MM.1S (cell line): ENCODE measurements at regions not wholly inside any gene's neighbourhood (a gene's known extent, or its start where the extent isn't known, plus 50 kb on each side); places are given as distances from the start of the nearest gene placed in this dataset.

Experiments used
- DNase-seq: peaks from one replicate; pipeline ENCODE4 v3.0.0-alpha.2; 2015
- H2AFZ ChIP-seq: fragments of 300-600 bp; sonication (generic); 2 replicates; pipeline ENCODE4 v1.6.0; 2016; ENCODE audit warnings: antibody characterized with exemption, low read length
- H3F3A ChIP-seq: fragments of 300-600 bp; sonication (generic); 2 replicates; pipeline ENCODE4 v1.6.1; 2016; ENCODE audit warnings: mild to moderate bottlenecking, antibody characterized with exemption, low read length, moderate library complexity, mixed read lengths; ENCODE audit not compliant: insufficient read depth
- H3K27ac ChIP-seq: fragments of 300-600 bp; sonication (generic); 2 replicates; pipeline ENCODE4 v1.5.1; 2016; ENCODE audit warnings: mild to moderate bottlenecking, low read length
- H3K27me3 ChIP-seq: fragments of 300-600 bp; sonication (generic); replicated peaks from 2 replicates; pipeline ENCODE4 v1.6.0; 2016; ENCODE audit warnings: low read length; ENCODE audit not compliant: insufficient read depth
- H3K36me3 ChIP-seq: fragments of 300-600 bp; sonication (generic); replicated peaks from 2 replicates; pipeline ENCODE4 v1.6.1; 2016; ENCODE audit warnings: mild to moderate bottlenecking, low read length, mixed read lengths; ENCODE audit not compliant: insufficient read depth
- H3K4me1 ChIP-seq: fragments of 300-600 bp; sonication (generic); 2 replicates; pipeline ENCODE4 v1.6.1; 2016; ENCODE audit warnings: low read length, mixed read lengths
- H3K4me2 ChIP-seq: fragments of 300-600 bp; sonication (generic); 2 replicates; pipeline ENCODE4 v1.6.0; 2016; ENCODE audit warnings: low read depth, low read length
- H3K4me3 ChIP-seq: fragments of 300-600 bp; sonication (generic); 2 replicates; pipeline ENCODE4 v1.5.1; 2016; ENCODE audit warnings: low read length, mixed read lengths
- H3K79me2 ChIP-seq: fragments of 300-600 bp; sonication (generic); 2 replicates; pipeline ENCODE4 v1.6.1; 2016; ENCODE audit warnings: mixed run types, low read length, mixed read lengths
- H3K9ac ChIP-seq: fragments of 300-600 bp; sonication (generic); 2 replicates; pipeline ENCODE4 v1.6.1; 2016; ENCODE audit warnings: low read length, mixed read lengths
- H3K9me2 ChIP-seq: fragments of 300-600 bp; sonication (generic); replicated peaks from 2 replicates; pipeline ENCODE4 v1.6.1; 2016; ENCODE audit warnings: mild to moderate bottlenecking, low read length, mixed read lengths; ENCODE audit not compliant: insufficient read depth
- H3K9me3 ChIP-seq: fragments of 300-600 bp; sonication (generic); replicated peaks from 2 replicates; pipeline ENCODE4 v1.6.1; 2016; ENCODE audit warnings: mild to moderate bottlenecking, low read length, mixed read lengths; ENCODE audit not compliant: insufficient read depth
- H4K20me1 ChIP-seq: fragments of 300-600 bp; sonication (generic); 2 replicates; pipeline ENCODE4 v1.6.1; 2016; ENCODE audit warnings: mild to moderate bottlenecking, low read length, moderate library complexity, mixed read lengths; ENCODE audit not compliant: insufficient read depth
- CTCF ChIP-seq: fragments of 300-600 bp; sonication (generic); IDR thresholded peaks from 2 replicates; pipeline ENCODE4 v1.5.1; 2016; ENCODE audit warnings: antibody characterized with exemption, low read length, mixed read lengths
- EZH2 ChIP-seq: fragments of 300-600 bp; sonication (generic); optimal IDR thresholded peaks from 2 replicates; pipeline ENCODE3; 2017; ENCODE audit warnings: low read depth, mild to moderate bottlenecking, antibody characterized with exemption, low read length, mixed read lengths
- EZH2phosphoT487 ChIP-seq: fragments of 300-600 bp; sonication (generic); IDR thresholded peaks from 2 replicates; pipeline ENCODE4 v1.6.1; 2018; ENCODE audit warnings: antibody characterized with exemption, low read length

DNA sequence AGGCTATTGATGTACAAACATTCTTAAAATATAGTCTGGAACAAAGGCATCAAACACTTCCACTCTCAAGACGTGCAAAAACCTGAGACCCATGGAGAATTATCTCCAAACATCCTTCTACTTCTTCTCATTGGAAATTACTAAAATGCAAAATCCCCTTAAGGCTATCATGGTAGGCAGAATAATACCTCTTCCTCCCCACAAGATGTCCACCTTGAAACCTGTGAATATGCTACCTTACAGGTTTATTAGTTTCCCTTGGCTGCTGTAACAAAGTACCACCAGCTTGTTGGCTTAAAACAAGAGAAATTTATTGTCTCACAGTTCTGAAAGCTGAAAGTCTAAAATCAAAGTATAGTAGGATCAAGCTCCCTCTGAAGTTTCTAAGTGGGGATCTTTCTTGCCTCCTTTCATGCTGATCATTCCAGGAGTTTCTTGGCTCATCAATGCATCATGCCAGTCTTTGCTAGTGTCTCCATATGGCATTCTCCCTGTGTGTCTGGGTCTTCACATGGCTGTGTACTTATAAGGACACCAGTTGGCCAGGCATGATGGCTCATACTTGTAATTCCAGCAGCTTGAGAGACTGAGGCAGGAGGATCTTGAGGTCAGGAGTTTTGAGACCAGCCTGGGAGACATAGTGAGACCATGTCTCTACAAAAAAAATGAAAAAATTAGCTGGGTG lies 163.7 kb upstream of the NCK2 start:
- H3K27ac ChIP-seq: no peak overlapping the region
- H3K9ac ChIP-seq: no peak overlapping the region
- no peak overlapping the region for H3K4me2 ChIP-seq
- H3K27me3 ChIP-seq: no peaks in the 10 kb centered on the region
- H3F3A ChIP-seq: 0 out of 2 replicates have a peak, but pooled peaks cover 3% of the 10 kb centered on the region
- no peaks in the 10 kb centered on the region for H4K20me1 ChIP-seq
- no peak overlapping the region for H2AFZ ChIP-seq
- H3K36me3 ChIP-seq: no peaks in the 10 kb centered on the region
- H3K9me2 ChIP-seq: no peaks in the 10 kb centered on the region
- H3K79me2 ChIP-seq: no peaks in the 10 kb centered on the region
- no peak overlapping the region for H3K4me3 ChIP-seq
- DNase-seq: peak; percentile 58
- H3K4me1 ChIP-seq: peaks cover 11% of the 10 kb centered on the region
- no peaks in the 10 kb centered on the region for H3K9me3 ChIP-seq
- no peak for TF ChIP-seq EZH2phosphoT487
- TF ChIP-seq CTCF: peak; percentile 42; the same call in 1 of the 2 replicates

DNA sequence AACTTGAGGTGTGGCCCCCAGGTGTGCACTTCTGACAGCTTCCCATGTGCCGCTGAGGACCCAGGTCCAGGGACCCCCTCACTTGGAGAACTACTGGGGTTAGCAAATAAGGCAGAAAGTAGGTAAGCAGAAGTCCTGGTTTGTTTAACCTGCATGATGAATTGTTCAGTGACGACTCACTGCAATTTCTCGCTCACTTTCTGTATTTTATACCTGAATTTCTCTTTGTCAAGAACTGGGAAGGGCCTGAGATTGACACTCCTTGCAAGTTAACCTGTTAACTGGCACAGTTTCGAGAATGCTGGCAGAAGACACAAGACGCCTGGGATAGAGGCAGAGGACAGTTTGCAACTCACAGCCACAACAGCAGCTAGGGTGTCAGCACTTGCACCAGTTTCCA lies 164.5 kb upstream of the NCK2 start:
- DNase-seq: no peak
- Histone ChIP-seq H3K4me1 (peaks cover 13% of the 10 kb centered on the region), H3K4me2 (no peak overlapping the region), H3K9me3 (no peaks in the 10 kb centered on the region), H2AFZ (no peak overlapping the region), H3K4me3 (no peak overlapping the region), H3K79me2 (no peaks in the 10 kb centered on the region), H4K20me1 (no peaks in the 10 kb centered on the region), H3K27ac (no peak overlapping the region), H3K9ac (no peak overlapping the region), H3F3A (peaks cover 5% of the 10 kb centered on the region; the same call in 1 of the 2 replicates), H3K36me3 (no peaks in the 10 kb centered on the region), H3K9me2 (no peaks in the 10 kb centered on the region), H3K27me3 (no peaks in the 10 kb centered on the region)
- TF ChIP-seq CTCF (no peak), EZH2phosphoT487 (no peak), EZH2 (no peak)

DNA sequence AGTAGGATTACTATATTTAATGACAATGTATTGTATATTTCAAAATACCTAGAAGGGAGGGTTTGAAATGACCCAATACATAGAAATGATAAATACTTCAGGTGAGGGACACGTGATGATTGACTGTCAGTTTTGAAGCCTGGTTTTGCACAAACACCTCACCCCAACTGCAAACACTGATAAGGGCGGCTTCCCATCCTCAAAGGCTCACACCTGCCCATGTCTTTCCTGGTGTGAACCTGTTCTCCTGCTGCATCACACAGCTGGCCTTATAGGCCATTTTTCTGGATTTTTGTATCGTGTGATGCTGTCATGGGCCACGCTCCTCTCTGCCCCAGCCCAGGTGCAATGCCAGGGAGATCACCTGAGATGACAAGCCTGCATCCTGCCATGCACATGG lies 166.5 kb upstream of the NCK2 start:
- no peaks in the 10 kb centered on the region for H3K27me3 ChIP-seq
- no peak overlapping the region for H2AFZ ChIP-seq
- TF ChIP-seq CTCF (no peak), EZH2 (no peak), EZH2phosphoT487 (no peak)
- H3K4me2 ChIP-seq: no peak overlapping the region
- no peaks in the 10 kb centered on the region for H3K36me3 ChIP-seq
- H3K9ac ChIP-seq: no peak overlapping the region
- no peaks in the 10 kb centered on the region for H4K20me1 ChIP-seq
- no peak overlapping the region for H3K4me3 ChIP-seq
- no peaks in the 10 kb centered on the region for H3K9me2 ChIP-seq
- H3K4me1 ChIP-seq: peaks cover 32% of the 10 kb centered on the region
- H3K79me2 ChIP-seq: no peaks in the 10 kb centered on the region
- H3F3A ChIP-seq: peaks cover 18% of the 10 kb centered on the region
- DNase-seq: no peak
- H3K9me3 ChIP-seq: no peaks in the 10 kb centered on the region
- no peak overlapping the region for H3K27ac ChIP-seq
